ENCODE measurements at regions not wholly inside any gene's neighbourhood (a gene's known extent, or its start where the extent isn't known, plus 50 kb on each side); places are given as distances from the start of the nearest gene placed in this dataset.

DNA sequence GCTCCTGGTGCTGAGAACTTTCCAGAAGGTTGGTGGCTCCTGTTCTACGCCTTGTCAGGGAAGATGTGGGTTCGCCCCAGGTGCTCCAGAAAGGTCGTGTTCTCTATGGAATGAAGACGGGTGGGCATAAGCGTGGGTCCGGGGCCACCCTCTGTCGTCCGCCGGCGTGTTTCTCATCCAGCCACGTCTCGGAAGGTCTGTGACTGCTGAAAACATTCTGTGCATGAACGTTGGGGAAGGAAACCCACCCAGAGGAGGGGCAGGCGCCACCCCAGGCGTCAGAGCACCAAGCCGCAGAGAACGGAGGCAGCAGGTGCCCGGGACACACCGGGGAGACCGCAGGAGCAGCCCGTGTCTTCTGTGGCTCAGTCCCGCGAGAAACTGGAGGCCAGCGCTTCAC lies 118.2 kb downstream of the RTP5 start:
- no peaks in the 10 kb centered on the region for H3K9me3 ChIP-seq (ENCODE audit: control insufficient read depth in 5 of 5, low read length in 5 of 5)
- H3K4me3 ChIP-seq (ENCODE audit: low read depth in 1 of 5, low read length in 5 of 5) = no peak overlapping the region
- no peaks in the 10 kb centered on the region for H3K36me3 ChIP-seq (ENCODE audit: control insufficient read depth in 5 of 5, insufficient read depth in 5 of 5, low read length in 5 of 5)
- H3K27ac ChIP-seq (ENCODE audit: low read depth, low read length) = no peak overlapping the region
- no peak overlapping the region for H3K9ac ChIP-seq (ENCODE audit: low read length in 5 of 5)
- H3K27me3 ChIP-seq (ENCODE audit: control insufficient read depth in 5 of 5, insufficient read depth in 4 of 5, low read length in 5 of 5) = peaks cover 0 to 6% (median 0%) of the 10 kb centered on the region in 5 donors
- no peaks in the 10 kb centered on the region for H3K4me1 ChIP-seq (ENCODE audit: control insufficient read depth in 5 of 5, insufficient read depth in 5 of 5, low read length in 5 of 5)

DNA sequence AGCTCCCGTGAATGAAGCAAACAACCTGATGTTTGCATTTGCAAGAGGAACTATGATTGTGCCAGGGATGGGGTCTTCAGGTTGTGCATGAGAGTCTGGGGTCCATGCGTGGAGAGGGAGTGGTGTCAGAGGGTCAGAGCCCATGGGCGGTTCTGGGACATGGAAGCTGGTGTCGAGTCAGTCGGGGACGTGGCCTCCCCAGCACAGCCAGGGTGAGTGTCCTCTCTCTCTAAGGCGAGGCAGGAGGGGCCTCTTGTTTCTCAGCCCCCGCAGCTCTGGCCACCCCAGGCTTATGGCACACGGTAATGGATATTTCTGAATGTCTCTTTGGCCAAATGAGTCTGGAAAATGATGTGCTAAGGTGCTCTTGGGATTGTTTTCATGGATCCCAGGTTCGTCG lies 118.6 kb downstream of the RTP5 start:
- H3K9me3 ChIP-seq (ENCODE audit: control insufficient read depth in 5 of 5, low read length in 5 of 5) = no peaks in the 10 kb centered on the region
- peaks cover 0 to 6% (median 0%) of the 10 kb centered on the region in 5 donors for H3K27me3 ChIP-seq (ENCODE audit: control insufficient read depth in 5 of 5, insufficient read depth in 4 of 5, low read length in 5 of 5)
- H3K4me1 ChIP-seq (ENCODE audit: control insufficient read depth in 5 of 5, insufficient read depth in 5 of 5, low read length in 5 of 5) = no peaks in the 10 kb centered on the region
- no peak overlapping the region for H3K27ac ChIP-seq (ENCODE audit: low read depth, low read length)
- no peak overlapping the region for H3K4me3 ChIP-seq (ENCODE audit: low read depth in 1 of 5, low read length in 5 of 5)
- no peak overlapping the region for H3K9ac ChIP-seq (ENCODE audit: low read length in 5 of 5)
- H3K36me3 ChIP-seq (ENCODE audit: control insufficient read depth in 5 of 5, insufficient read depth in 5 of 5, low read length in 5 of 5) = no peaks in the 10 kb centered on the region

DNA sequence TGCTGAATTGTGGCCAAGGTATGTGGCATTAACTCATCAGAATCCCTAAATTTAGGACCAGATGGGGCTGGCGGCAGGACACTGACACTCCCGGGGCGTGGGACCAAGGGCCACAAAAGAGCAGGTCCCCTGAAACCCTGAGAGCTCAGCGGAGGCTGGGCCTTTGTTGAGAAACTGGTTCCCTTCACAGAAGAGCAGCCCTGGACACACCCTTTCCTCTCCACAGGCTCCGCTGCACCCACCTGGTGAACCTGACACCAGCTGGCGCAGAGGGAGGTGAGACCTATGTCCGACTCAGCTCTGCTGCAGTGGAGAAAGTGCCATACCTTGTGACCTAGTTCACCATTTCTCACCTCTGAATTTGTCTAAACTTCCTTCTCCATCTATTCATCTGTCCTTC lies 119.5 kb downstream of the RTP5 start:
- no peaks in the 10 kb centered on the region for H3K9me3 ChIP-seq (ENCODE audit: control insufficient read depth in 5 of 5, low read length in 5 of 5)
- no peak overlapping the region for H3K4me3 ChIP-seq (ENCODE audit: low read depth in 1 of 5, low read length in 5 of 5)
- H3K27ac ChIP-seq (ENCODE audit: low read depth, low read length) = no peak overlapping the region
- no peaks in the 10 kb centered on the region for H3K4me1 ChIP-seq (ENCODE audit: control insufficient read depth in 5 of 5, insufficient read depth in 5 of 5, low read length in 5 of 5)
- no peak overlapping the region for H3K9ac ChIP-seq (ENCODE audit: low read length in 5 of 5)
- no peaks in the 10 kb centered on the region for H3K36me3 ChIP-seq (ENCODE audit: control insufficient read depth in 5 of 5, insufficient read depth in 5 of 5, low read length in 5 of 5)
- H3K27me3 ChIP-seq (ENCODE audit: control insufficient read depth in 5 of 5, insufficient read depth in 4 of 5, low read length in 5 of 5) = peaks cover 0 to 6% (median 0%) of the 10 kb centered on the region in 5 donors

DNA sequence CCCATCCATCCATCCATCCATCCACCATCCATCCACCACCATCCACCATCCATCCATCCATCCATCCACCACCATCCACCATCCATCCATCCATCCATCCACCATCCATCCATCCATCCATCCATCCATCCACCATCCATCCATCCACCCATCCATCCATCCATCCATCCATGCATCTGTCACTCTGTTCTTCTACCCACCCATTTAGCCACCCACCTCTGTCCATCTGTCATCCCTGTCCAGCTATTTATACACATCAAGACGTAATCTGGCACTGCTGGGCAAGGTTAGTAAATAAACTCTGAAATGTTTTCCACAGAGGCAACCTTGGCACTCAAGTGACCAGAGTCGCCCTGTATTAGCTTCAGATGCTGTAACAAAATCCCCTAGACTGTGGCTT lies 120.9 kb downstream of the RTP5 start:
- Histone ChIP-seq H3K36me3 (ENCODE audit: control insufficient read depth in 5 of 5, insufficient read depth in 5 of 5, low read length in 5 of 5) (no peaks in the 10 kb centered on the region), H3K9me3 (ENCODE audit: control insufficient read depth in 5 of 5, low read length in 5 of 5) (no peaks in the 10 kb centered on the region), H3K9ac (ENCODE audit: low read length in 5 of 5) (no peak overlapping the region), H3K27me3 (ENCODE audit: control insufficient read depth in 5 of 5, insufficient read depth in 4 of 5, low read length in 5 of 5) (peaks cover 0 to 6% (median 0%) of the 10 kb centered on the region in 5 donors), H3K4me3 (ENCODE audit: low read depth in 1 of 5, low read length in 5 of 5) (no peak overlapping the region), H3K4me1 (ENCODE audit: control insufficient read depth in 5 of 5, insufficient read depth in 5 of 5, low read length in 5 of 5) (no peaks in the 10 kb centered on the region), H3K27ac (ENCODE audit: low read depth, low read length) (no peak overlapping the region)

DNA sequence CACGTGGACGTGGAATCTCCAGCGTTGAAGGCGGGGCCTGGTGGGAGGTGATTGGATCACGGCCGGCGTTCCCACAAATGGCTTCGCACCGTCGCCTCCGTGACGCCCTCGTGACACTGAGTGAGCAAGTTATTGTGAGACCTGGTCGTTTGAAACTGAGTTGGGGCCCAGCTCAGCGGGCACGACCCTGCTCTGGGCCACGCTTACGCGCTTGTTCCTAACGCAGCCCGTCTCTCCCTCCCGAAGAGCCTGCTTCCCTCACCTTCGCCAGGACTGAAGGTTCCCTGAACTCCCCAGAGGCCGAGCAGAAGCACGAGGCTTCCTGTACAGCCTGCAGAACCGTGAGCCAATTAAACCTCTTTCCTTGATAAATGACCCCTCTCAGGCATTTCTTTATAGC lies 121.8 kb downstream of the RTP5 start:
- Histone ChIP-seq H3K9me3 (ENCODE audit: control insufficient read depth in 5 of 5, low read length in 5 of 5) (no peaks in the 10 kb centered on the region), H3K27me3 (ENCODE audit: control insufficient read depth in 5 of 5, insufficient read depth in 4 of 5, low read length in 5 of 5) (peaks cover 0 to 3% (median 0%) of the 10 kb centered on the region in 5 donors), H3K4me1 (ENCODE audit: control insufficient read depth in 5 of 5, insufficient read depth in 5 of 5, low read length in 5 of 5) (no peaks in the 10 kb centered on the region), H3K9ac (ENCODE audit: low read length in 5 of 5) (no peak overlapping the region), H3K4me3 (ENCODE audit: low read depth in 1 of 5, low read length in 5 of 5) (no peak overlapping the region), H3K27ac (ENCODE audit: low read depth, low read length) (no peak overlapping the region), H3K36me3 (ENCODE audit: control insufficient read depth in 5 of 5, insufficient read depth in 5 of 5, low read length in 5 of 5) (no peaks in the 10 kb centered on the region)

DNA sequence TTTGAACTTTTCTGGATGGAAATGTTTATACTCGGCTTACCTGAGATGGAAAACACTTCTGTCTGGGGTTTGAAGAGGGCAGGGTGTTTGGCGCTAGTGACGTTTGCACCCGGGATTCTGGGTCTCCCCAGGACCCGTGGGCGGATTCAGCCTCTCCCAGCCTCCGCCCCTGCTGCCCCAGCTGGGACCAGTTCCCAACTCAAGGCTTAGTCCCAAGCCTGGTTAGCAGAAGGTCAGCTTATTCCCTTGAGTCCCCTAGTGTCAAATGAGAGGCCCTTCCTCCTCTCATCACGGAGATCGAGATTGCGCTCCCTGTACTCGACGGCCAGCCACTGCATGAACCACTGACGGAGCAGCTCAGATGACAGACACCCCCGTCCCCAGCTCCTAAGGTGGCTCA lies 123.2 kb downstream of the RTP5 start:
- Histone ChIP-seq H3K36me3 (ENCODE audit: control insufficient read depth in 5 of 5, insufficient read depth in 5 of 5, low read length in 5 of 5) (no peaks in the 10 kb centered on the region), H3K4me3 (ENCODE audit: low read depth in 1 of 5, low read length in 5 of 5) (no peak overlapping the region), H3K9me3 (ENCODE audit: control insufficient read depth in 5 of 5, low read length in 5 of 5) (no peaks in the 10 kb centered on the region)

DNA sequence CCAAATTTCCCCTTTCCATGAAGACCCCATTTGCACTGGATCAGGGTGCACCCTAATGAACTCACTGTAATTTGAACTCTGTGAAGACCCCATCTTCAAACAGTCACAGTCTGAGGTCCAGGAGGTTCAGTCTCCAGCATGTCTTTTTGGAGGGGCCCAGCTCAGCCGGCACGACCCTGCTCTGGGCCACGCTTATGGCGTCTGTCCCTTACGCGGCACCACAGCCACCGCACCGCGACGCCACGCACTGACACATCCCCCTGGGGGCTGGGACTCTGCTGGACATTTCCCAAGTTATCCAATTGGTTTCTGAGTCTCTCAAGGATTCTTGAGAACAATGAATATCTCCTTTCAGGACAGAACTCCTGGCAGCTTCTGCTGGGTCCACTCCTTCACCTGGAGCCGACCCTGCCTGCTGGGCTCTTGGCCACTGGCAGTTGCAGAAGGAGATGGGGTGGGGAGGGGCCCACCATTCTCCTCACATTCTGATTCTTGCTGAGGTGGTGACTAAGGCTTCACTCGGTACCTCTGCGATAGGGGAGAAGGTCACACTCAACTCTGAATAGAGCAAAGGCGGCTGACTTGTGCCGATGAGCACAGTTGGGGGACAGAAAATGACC lies 124.0 kb downstream of the RTP5 start:
- H3K9ac ChIP-seq (ENCODE audit: low read length in 5 of 5) = no peak overlapping the region
- H3K9me3 ChIP-seq (ENCODE audit: control insufficient read depth in 5 of 5, low read length in 5 of 5) = no peaks in the 10 kb centered on the region
- H3K4me3 ChIP-seq (ENCODE audit: low read depth in 1 of 5, low read length in 5 of 5) = no peak overlapping the region
- H3K27ac ChIP-seq (ENCODE audit: low read depth, low read length) = no peak overlapping the region
- no peaks in the 10 kb centered on the region for H3K36me3 ChIP-seq (ENCODE audit: control insufficient read depth in 5 of 5, insufficient read depth in 5 of 5, low read length in 5 of 5)
- H3K27me3 ChIP-seq (ENCODE audit: control insufficient read depth in 5 of 5, insufficient read depth in 4 of 5, low read length in 5 of 5) = no peaks in the 10 kb centered on the region
- no peaks in the 10 kb centered on the region for H3K4me1 ChIP-seq (ENCODE audit: control insufficient read depth in 5 of 5, insufficient read depth in 5 of 5, low read length in 5 of 5)

More for the DNA sequence above, 123.2 kb downstream of the RTP5 start:
- H3K27ac ChIP-seq (ENCODE audit: low read depth, low read length) = no peak overlapping the region
- H3K4me1 ChIP-seq (ENCODE audit: control insufficient read depth in 5 of 5, insufficient read depth in 5 of 5, low read length in 5 of 5) = no peaks in the 10 kb centered on the region
- no peaks in the 10 kb centered on the region for H3K27me3 ChIP-seq (ENCODE audit: control insufficient read depth in 5 of 5, insufficient read depth in 4 of 5, low read length in 5 of 5)
- H3K9ac ChIP-seq (ENCODE audit: low read length in 5 of 5) = no peak overlapping the region

DNA sequence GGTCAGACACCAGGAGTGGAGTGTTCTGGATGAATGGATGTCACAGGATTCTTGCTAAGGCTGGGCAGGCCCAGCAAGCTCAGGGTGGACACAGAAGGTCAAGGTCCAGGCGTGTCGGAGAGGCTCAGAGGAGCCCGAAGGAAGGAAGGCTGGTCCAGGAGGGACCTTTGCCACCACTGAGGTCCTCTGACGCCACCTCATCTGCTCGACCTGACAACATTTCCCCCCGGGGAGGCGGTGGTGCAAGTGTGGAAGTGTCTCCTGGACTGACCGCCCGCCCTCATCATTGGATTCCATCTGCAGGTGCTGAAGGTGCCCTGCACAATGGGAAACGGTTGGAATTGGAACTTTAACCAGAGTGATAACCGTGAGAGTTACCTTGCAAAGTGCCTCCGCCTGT lies 124.6 kb downstream of the RTP5 start:
- no peaks in the 10 kb centered on the region for H3K9me3 ChIP-seq (ENCODE audit: control insufficient read depth in 5 of 5, low read length in 5 of 5)
- no peaks in the 10 kb centered on the region for H3K4me1 ChIP-seq (ENCODE audit: control insufficient read depth in 5 of 5, insufficient read depth in 5 of 5, low read length in 5 of 5)
- H3K36me3 ChIP-seq (ENCODE audit: control insufficient read depth in 5 of 5, insufficient read depth in 5 of 5, low read length in 5 of 5) = no peaks in the 10 kb centered on the region
- H3K27me3 ChIP-seq (ENCODE audit: control insufficient read depth in 5 of 5, insufficient read depth in 4 of 5, low read length in 5 of 5) = peaks cover 0 to 4% (median 3%) of the 10 kb centered on the region in 5 donors
- no peak overlapping the region for H3K27ac ChIP-seq (ENCODE audit: low read depth, low read length)
- H3K9ac ChIP-seq (ENCODE audit: low read length in 5 of 5) = no peak overlapping the region
- H3K4me3 ChIP-seq (ENCODE audit: low read depth in 1 of 5, low read length in 5 of 5) = no peak overlapping the region

DNA sequence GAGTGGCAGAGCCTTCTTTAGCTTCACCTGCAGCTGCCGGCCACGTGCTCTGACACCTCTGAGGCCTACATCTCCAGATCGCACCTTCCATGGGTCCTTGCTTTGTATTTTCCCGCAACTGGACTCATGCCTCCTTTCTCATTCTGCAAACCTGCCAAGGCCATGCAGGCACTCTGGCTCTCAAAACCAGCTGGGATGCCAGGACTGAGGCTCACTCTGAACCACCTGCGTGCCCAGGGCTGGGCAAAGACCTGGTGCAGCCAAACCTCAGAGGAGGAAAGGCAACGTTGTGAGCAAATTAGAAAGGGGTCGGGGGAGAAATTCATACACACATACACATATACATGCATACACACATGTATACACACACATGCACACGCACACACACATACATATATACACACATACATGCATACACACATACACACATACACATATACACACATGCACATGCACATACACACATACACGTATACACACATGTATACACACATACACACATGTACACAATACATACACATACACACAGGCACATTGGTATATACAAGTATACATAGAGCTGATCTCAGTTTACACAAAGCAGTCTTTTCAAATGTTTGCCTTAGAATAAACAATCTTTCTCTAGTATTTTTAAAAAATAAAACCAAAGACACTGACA lies 125.2 kb downstream of the RTP5 start:
- no peak overlapping the region for H3K4me3 ChIP-seq (ENCODE audit: low read depth in 1 of 5, low read length in 5 of 5)
- H3K9me3 ChIP-seq (ENCODE audit: control insufficient read depth in 5 of 5, low read length in 5 of 5) = no peaks in the 10 kb centered on the region
- no peaks in the 10 kb centered on the region for H3K36me3 ChIP-seq (ENCODE audit: control insufficient read depth in 5 of 5, insufficient read depth in 5 of 5, low read length in 5 of 5)
- no peaks in the 10 kb centered on the region for H3K4me1 ChIP-seq (ENCODE audit: control insufficient read depth in 5 of 5, insufficient read depth in 5 of 5, low read length in 5 of 5)
- H3K27ac ChIP-seq (ENCODE audit: low read depth, low read length) = no peak overlapping the region
- no peak overlapping the region for H3K9ac ChIP-seq (ENCODE audit: low read length in 5 of 5)
- peaks cover 0 to 8% (median 5%) of the 10 kb centered on the region in 5 donors for H3K27me3 ChIP-seq (ENCODE audit: control insufficient read depth in 5 of 5, insufficient read depth in 4 of 5, low read length in 5 of 5)

DNA sequence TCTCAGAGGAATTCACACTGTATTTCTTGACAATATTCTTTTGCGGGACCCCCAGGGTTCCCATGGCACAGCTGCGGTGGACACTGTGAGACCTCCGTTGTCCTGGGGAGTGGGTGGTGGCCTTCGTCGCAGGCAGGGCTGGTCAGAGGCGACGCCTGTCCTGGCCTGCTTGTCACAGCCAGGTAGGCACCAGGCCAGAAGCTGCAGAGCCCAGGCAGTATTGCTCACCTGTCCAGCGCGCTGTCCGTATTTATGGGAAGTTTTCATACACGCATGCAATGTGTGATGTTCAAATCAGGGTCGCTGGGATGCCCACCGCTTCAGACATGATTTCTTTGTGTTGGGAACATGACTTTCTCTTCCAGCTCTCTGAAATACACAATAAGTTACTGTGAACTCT lies 126.6 kb downstream of the RTP5 start:
- no peaks in the 10 kb centered on the region for H3K36me3 ChIP-seq (ENCODE audit: control insufficient read depth in 5 of 5, insufficient read depth in 5 of 5, low read length in 5 of 5)

More for the DNA sequence above, 126.6 kb downstream of the RTP5 start:
- no peaks in the 10 kb centered on the region for H3K4me1 ChIP-seq (ENCODE audit: control insufficient read depth in 5 of 5, insufficient read depth in 5 of 5, low read length in 5 of 5)
- H3K27me3 ChIP-seq (ENCODE audit: control insufficient read depth in 5 of 5, insufficient read depth in 4 of 5, low read length in 5 of 5) = peaks cover 0 to 8% (median 5%) of the 10 kb centered on the region in 5 donors
- H3K9me3 ChIP-seq (ENCODE audit: control insufficient read depth in 5 of 5, low read length in 5 of 5) = no peaks in the 10 kb centered on the region
- H3K27ac ChIP-seq (ENCODE audit: low read depth, low read length) = no peak overlapping the region
- no peak overlapping the region for H3K9ac ChIP-seq (ENCODE audit: low read length in 5 of 5)
- no peak overlapping the region for H3K4me3 ChIP-seq (ENCODE audit: low read depth in 1 of 5, low read length in 5 of 5)
